ENCODE measurements at regions not wholly inside any gene's neighbourhood (a gene's known extent, or its start where the extent isn't known, plus 50 kb on each side); places are given as distances from the start of the nearest gene placed in this dataset.
"Not testable (repeated sequence)": the region's sequence is repeated elsewhere in the genome, so short reads cannot be mapped to it uniquely, and the experiment has no call there.

GRCh38 chr14:56351861-56352260, 227.7 kb upstream of the TMEM260 start:
- no peak for DNase-seq

DNA sequence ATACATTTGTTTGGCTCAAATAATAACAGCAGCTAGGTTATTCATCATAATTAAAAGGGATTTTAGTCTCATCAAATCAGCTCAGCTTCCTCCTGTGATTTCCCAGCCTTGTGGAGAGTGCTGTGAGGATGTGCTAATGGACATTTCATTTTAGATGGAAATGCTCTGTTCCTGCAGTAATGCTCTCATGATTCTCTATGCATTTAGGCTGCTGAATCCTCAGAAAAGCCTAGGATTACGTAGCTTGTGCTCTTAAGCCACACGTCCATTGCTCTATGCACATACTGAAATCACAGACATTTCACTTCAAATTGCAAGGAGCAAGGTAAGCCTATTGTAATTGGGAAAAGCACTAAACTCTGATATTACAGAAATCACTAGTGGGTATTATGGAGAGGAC, 226.6 kb upstream of the TMEM260 start:
- DNase-seq, result no peak

GRCh38 chr14:56357428-56357827, 222.2 kb upstream of the TMEM260 start:
- DNase-seq, result no peak

DNA sequence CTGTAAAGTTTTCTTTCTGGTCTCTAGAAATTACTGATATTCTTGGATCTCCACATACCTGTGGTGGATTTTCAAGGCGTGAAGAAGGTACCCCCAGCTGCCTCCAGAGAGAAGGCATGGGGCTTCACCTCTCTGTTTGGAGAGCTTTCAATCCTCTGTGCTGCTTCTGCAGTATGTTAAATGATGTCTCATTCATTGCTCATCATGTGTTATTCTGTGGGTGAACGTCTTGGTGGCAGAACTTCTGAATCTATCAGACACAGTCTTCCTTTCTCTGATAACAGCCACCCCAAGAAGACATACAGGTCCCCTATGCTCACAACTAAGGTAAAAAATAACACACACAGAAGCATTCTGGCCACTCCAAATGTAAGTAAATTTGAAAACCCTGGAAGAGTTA, 221.3 kb upstream of the TMEM260 start:
- no peak for DNase-seq

- DNase-seq, result no peak
Measured at GRCh38 chr14:56358851-56359614, 220.6 kb upstream of the TMEM260 start.

DNA sequence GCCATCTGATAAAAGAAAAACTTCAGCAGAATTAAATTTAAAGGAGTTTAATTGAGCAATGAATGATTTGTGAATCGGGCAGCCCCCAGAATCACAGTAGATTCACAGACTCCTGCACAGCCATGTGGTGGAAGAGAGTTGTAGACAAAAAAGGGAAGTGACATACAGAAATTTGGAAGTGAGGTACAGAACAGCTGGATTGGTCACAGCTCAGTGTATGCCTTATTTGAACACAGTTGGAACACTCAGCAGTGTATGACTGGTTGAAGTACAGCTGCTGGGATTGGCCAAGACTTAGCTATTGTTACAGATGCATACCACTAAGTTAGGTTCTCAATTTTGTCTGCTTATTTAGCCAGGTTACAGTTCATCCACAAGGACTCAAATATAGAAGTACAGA, 213.9 kb upstream of the TMEM260 start:
- not testable (repeated sequence) for DNase-seq

DNA sequence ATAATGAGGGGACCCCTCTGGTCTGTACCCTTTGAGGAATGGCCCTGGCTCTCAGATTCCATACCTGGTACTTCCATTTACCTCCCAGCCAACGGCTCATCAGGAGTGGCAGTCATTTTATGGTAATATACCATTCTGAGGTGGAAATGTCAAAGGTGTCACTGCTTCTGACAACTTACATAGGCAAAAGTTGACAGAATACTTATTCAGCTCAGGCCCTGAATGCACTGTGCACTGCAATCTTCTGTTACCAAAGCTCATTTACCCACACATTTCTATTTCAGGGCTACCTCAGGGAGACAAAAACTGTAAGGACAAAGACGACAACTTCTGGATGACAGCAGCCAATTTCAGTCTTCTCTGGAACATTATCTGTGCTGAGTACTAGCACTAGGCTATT, 212.2 kb upstream of the TMEM260 start:
- no peak for DNase-seq

- no peak for DNase-seq
Measured at GRCh38 chr14:56371737-56372136, 207.9 kb upstream of the TMEM260 start.

GRCh38 chr14:56374421-56374820, 205.2 kb upstream of the TMEM260 start:
- no peak for DNase-seq

DNA sequence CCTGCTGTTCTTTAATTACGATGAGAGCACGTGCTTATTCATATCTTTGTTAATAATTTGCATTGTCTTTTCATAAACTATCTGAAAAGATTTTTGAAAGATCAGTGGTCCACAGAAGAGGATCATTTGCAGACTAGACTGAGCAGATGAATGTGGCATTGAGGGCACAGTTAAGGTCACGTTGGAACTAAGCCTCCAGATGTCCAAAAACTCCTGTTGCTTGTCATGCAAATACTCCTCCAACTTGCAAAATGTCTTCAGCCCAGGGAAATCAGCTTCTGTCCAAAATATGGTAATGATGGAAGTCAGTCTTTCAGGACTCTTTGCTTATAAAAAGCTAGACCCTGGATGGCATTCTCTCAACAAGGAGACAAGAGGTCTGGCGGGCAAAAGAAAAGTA, 201.6 kb upstream of the TMEM260 start:
- DNase-seq, result no peak

DNA sequence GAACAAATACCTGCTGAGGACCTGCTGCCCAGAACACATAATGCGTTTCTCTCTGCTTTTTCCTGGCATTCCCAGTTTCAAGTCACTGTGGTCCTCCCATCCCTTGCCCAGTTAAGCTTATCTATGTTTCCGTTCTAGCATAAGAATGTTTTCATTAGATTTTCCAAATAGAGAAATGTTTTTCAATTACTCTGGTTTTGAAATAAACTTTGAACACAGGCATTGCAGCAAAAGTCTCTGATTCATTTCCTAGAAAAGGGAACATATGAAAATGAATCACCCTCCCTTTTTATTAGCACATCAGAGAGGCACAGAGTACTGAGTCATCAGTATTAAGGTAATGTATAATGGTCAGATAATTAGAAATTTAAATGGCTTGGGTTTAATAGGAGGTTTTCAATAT, 201.1 kb upstream of the TMEM260 start:
- no peak for DNase-seq

DNA sequence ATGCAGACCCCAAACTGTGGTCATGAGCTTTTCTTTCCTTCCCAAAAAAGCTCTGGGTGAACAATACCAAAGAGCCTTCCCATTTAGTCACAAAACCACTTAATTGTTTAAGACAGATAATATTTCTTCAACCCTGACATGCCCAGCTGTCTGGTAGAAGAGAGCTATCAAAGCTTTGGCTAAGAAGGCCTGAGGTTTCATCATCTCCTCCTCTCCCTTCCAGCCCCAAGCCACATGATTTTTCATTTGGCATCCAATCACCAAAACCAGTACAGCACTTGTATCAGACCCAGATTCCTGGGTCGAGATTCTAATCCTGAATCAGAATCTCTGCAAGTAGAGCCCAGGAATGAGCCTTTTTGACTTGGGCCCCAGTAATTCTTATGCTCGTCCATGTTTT, 199.6 kb upstream of the TMEM260 start:
- no peak for DNase-seq

GRCh38 chr14:56386024-56386423, 193.6 kb upstream of the TMEM260 start:
- DNase-seq, result no peak

DNA sequence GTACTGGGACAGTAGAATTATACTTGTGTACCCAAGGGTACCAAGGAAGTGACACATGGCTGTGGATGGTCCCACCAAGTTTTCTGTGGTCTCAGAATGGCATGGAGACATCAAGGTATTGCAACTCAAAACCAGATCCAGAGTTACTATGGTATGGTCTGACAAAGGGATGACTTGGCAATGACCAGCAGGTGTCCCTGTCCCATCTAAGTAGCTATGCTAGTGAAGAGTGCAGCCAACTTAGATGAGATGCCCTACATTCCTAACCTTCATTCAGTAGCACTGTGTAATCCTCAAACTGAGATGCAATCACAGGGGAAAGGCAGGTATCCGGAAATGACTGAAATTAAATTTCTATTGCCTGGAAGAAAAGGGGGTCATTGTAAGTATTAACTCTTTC, 188.7 kb upstream of the TMEM260 start:
- DNase-seq, result no peak

DNA sequence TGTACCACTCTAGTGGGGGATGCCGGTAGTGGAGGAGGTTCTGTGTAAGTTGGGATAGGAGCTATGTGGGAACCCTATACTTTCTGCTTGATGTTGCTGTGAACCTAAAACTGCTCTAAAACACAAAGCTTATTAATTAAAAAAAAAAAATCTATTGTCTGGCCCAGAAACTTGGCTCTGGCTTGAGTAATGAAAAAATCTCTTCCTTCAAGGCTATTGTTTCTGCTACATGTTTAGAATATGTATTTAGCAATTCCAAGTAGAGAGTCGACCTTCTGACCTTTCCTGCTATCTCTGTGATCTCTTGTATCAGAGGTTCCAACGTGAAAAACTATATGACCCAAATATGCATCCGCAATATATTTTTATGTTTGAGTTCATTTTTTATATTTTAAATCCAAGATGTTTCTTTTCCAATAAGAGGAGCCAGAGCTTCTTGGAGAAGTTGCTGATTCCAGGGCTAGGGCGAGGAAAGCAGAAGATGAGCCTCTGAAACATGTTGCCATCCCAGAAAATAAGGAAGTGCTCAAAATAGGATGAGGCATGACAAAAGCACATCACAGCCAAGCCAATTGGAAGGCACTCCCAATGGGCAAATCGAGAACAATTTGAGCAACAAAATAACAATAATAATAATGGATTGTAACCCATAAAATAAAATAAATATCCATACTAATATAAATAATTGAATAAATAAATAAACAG, 184.6 kb upstream of the TMEM260 start:
- no peak for DNase-seq

GRCh38 chr14:56400109-56400825, 179.3 kb upstream of the TMEM260 start:
- DNase-seq, result no peak

DNA sequence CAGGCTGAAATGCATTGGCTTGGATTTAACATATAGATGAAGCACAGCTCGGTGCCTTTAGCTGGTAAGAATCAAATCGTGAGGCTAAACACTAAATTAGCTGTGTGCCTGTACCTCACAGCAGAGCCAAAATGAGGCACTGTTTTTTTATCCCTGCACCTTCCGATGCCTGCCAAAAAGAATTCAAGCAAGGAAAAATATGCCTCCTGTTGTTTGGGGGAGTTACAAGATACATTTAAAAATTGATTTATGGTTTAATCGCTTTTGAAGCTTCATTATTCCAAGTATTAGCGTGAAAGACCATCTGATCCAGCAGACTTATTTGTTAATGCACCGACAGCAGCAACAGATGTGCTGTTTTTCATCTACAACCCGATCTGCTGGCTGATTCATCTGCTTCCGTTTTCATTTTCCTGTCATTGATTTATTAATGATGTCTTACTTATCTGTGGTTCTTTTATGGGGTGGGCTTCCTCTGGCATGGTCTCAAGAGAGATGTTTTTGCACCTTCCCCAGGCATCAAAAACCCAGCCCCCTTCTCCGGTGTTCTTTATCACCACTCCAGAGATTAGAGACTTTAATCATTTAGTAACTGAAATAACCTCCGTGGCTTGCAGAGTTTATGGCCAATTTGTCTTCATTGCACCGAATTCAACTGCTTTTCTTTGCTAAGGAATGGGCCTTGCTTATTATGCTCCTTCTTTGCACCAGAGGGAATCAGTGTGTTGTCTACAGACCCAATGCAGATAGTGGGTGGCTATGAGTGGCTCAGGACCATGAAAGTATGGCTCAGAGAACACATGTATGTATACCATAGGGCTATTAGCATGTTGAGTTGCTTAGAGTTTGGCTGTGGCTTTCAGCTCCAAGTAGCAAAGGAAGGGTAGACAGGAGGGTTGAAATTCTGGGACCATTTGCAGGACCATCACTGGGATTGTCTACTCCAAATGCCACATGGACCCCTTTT, 166.8 kb upstream of the TMEM260 start:
- no peak for DNase-seq

GRCh38 chr14:56413721-56414120, 165.9 kb upstream of the TMEM260 start:
- DNase-seq, result no peak

DNA sequence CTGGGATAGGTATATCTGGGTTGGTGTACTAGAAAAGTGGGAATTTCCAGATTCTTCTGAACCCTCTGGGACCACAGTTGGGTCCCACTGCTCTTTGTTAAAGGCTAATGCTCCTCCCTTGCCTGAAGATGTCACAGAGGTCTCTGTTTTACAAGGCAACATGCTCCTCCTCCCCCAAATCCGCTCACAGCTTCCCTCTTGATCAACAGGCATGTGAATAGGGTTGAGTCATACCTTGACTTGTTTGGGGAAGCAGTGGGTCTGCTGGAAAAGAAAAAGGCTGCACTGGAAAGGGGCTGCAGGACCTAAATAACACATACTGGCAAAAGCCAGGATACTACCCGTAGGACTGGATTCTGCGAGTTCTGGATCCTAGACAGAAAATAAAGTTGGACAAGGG, 165.4 kb upstream of the TMEM260 start:
- DNase-seq, result no peak

DNA sequence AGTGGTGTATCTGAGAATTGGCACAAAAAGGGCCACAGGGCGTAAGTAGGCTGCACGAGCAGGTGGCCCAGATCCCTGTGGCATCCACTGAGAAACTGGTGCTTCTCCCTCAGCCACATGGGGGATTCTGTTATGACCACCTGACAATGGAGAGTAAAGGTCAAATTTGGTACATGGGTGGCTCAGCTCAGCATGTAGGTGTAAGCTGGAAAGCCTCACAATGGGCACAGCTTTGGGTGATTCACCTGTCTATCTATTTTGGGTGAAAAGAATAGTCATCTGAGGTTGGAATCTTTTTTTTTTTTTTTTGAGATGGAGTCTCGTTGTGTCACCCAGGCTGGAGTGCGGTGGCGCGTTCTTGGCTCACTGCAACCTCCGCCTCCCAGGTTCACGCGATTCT, 163.4 kb upstream of the TMEM260 start:
- DNase-seq, result no peak

GRCh38 chr14:56417173-56417572, 162.4 kb upstream of the TMEM260 start:
- no peak for DNase-seq

- no peak for DNase-seq
Measured at GRCh38 chr14:56419750-56420149, 159.8 kb upstream of the TMEM260 start.

- no peak for DNase-seq
Measured at GRCh38 chr14:56422221-56422620, 157.4 kb upstream of the TMEM260 start.
